GM23338 (cell line): ENCODE measurements at regions not wholly inside any gene's neighbourhood (a gene's known extent, or its start where the extent isn't known, plus 50 kb on each side); places are given as distances from the start of the nearest gene placed in this dataset.

Experiments
- CTCF ChIP-seq, 2 experiments: fragments of 200-600 bp in 1 of 2; sonication (generic) in 1 of 2; conservative IDR thresholded peaks; 2 replicates each; pipeline versions ENCODE4 v1.5.1 to v1.6.1; 2016 to 2017; ENCODE audit warnings: antibody characterized with exemption in 2 of 2, low read depth in 2 of 2, mild to moderate bottlenecking in 2 of 2, moderate library complexity in 1 of 2
- EZH2 ChIP-seq: fragments of 200-600 bp; sonication (generic); IDR thresholded peaks from one replicate; pipeline ENCODE4 v1.8.0; 2017; ENCODE audit warnings: antibody characterized with exemption, mild to moderate bottlenecking, low read depth; ENCODE audit not compliant: unreplicated experiment
- POLR2AphosphoS5 ChIP-seq: IDR thresholded peaks from 2 replicates; pipeline ENCODE4 v1.6.1; 2016; ENCODE audit warnings: antibody characterized with exemption, low read depth
- REST ChIP-seq: IDR thresholded peaks from one replicate; pipeline ENCODE4 v1.6.1; 2018; ENCODE audit warnings: antibody characterized with exemption; ENCODE audit not compliant: unreplicated experiment
- ZNF462 ChIP-seq: fragments of 250-450 bp; sonication (Bioruptor Pico); IDR thresholded peaks from 2 replicates; pipeline ENCODE4 v1.5.0; 2020; ENCODE audit warnings: mild to moderate bottlenecking, moderate library complexity

- no peak for TF ChIP-seq POLR2AphosphoS5
- no peak for TF ChIP-seq CTCF (conservative IDR thresholded peaks at IDR 0.05; ENCODE audit: low read depth in 2 of 2)
- TF ChIP-seq EZH2, result no peak
- TF ChIP-seq REST, result no peak
- no peak for TF ChIP-seq ZNF462 (CRISPR knock-in tag)
These were observed 496.2 kb upstream of the RGS18 start for GRCh38 chr1:191662051-191662450.
